Stimulated activated CD8-positive, alpha-beta memory T cell treated with anti-CD3 and anti-CD28 coated beads, Interleukin-4, amount 100 ng/mL, for 48 hours (primary cell): ENCODE measurements at regions not wholly inside any gene's neighbourhood (a gene's known extent, or its start where the extent isn't known, plus 50 kb on each side); places are given as distances from the start of the nearest gene placed in this dataset.
"Not testable (repeated sequence)": the region's sequence is repeated elsewhere in the genome, so short reads cannot be mapped to it uniquely, and the experiment has no call there.

ENCODE experiments used
- DNase-seq: peaks from one replicate; pipeline ENCODE4 v3.0.0-alpha.2; 2020

GRCh38 chr1:114260805-114261484 lies 107.3 kb upstream of the SYT6 start:
- DNase-seq, result no peak

- DNase-seq, result no peak
These were observed 106.0 kb upstream of the SYT6 start for GRCh38 chr1:114259511-114260160.

DNA sequence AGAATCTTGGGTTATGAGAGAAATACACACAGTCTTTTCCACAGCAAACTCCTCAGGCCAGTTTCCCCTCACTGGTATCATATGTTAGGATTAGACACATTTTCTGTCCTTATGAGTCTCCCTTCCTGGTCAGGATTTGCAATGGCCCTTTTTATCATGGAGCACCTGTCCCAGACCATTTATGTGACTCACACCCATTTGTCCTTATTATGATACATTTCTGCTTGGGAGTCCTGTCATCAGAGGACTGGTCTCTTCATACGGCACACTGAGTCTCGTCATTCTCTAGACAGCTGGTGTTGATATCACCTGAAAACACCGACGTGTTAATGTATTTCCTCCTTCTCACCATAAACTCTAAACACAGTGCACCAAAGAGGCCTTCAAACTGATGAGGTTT lies 105.0 kb upstream of the SYT6 start:
- no peak for DNase-seq

GRCh38 chr1:114258074-114258473 lies 104.4 kb upstream of the SYT6 start:
- DNase-seq, result no peak

DNA sequence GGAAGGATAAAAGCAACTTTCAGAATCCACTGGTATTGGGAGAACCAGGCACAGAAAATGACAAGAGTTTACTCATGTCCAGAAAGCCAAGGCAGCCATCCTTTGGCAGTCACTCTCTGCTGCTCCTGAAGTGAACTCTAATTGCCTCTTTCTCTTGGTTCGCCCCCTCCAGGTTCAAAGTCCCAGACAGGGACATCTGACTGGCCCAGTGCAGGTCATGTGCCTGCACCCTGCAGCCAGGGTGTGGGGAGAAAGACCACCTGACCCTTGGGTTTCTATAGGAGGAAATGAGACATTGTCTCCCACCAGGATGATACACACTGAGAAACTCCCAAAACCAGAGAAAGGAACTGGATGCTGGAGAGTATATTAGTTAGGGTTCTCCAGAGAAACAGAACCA lies 103.9 kb upstream of the SYT6 start:
- DNase-seq, result no peak

DNA sequence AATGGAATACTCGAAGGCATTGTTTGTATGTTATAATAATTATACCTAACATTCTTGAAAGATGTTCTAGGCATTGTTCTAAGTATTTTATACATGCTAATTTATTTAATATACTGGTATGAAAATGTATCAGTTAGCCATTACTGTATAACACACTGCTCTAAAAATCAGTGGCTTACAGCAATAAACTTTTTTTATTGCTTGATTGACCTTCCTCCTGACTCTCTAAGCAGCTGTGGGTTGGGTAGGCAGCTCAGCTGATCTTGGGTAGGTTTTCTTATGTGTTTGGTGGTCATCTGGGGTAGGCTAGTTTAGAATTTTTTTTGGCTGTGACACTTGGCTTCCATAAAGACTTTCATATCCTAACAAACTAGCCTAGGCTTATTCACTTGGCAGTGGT lies 100.2 kb upstream of the SYT6 start:
- no peak for DNase-seq

GRCh38 chr1:114251573-114251939 lies 97.9 kb upstream of the SYT6 start:
- DNase-seq, result no peak

DNA sequence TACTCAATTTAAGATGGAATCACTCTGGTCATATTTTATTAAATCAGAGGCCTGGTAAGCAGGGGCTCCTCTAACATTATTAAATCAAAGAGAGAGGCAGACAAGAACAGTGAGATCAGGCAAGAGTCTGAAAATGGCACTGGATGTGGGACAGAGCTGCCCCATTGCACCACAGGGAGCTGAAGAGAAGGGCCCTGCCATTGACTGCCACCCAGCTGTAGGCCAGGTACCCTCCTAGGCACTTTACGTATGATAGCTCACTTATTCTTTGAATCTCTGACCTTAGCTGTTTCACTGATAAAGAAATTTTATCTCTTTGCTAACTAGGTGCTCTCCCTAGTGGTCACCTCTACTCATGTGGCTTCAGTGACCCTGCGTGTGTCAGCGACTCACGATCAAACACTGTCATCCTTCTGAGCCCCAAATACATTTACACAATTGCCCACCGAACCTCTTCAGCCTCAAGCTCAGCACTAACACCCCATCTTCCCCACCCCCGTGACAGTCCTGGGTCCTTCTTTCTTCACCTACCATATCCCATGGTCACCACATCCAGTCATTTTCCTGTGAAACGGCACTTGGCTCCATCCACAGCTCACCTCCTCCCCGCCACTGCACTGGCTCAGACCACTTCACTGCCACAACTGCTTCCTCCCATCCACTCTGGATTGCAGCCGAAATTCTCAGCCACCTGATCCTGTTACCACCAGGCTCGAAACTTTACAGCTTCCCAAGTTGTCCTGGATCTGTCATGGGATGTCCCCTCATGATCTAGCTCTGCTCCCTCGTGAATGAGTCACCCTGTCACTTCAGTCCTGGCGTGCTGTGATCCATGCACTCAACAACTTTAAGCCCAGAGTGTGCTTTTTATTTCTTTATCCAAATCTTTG lies 97.3 kb upstream of the SYT6 start:
- DNase-seq, result no peak

- no peak for DNase-seq
These were observed 96.0 kb upstream of the SYT6 start for GRCh38 chr1:114249691-114250090.

DNA sequence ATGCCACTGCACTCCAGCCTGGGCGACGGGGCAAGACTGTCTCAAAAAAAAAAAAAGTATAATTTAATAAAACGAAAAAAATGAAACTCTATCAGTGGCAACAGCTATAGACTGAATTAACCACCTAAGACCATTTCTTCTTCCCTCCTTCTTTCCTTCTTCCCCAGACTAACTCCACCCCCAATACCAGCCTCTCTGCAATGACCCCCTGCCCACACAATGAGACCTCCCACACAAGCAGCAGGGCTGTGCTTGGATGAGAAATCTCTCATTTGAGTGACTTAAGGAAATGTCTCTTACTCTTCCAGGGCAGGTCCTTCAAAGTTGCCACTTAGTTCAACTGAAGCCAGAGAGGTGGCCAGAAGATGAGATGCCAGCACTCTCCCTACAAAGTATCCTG lies 94.5 kb upstream of the SYT6 start:
- DNase-seq, result no peak

DNA sequence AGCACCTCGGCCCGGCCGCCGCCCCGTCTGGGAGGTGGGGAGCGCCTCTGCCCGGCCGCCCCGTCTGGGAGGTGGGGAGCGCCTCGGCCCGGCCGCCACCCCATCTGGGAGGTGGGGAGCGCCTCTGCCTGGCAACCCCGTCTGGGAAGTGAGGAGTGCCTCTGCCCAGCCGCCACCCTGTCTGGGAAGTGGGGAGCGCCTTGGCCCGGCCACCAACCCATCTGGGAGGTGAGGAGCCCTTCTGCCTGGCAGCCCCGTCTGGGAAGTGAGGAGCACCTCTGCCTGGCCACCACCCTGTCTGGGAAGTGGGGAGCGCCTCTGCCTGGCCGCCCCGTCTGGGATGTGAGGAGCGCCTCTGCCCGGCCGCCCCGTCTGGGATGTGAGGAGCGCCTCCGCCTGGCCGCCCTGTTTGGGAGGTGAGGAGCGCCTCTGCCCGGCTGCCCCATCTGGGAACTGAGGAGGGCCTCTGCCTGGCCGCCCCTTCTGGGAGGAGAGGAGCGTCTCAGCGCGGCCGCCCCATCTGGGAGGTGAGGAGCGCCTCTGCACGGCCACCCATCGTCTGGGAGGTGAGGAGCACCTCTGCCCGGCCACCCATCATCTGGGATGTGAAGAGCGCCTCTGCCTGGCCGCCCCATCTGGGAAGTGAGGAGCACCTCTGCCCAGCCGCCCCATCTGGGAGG lies 89.0 kb upstream of the SYT6 start:
- not testable (repeated sequence) for DNase-seq

DNA sequence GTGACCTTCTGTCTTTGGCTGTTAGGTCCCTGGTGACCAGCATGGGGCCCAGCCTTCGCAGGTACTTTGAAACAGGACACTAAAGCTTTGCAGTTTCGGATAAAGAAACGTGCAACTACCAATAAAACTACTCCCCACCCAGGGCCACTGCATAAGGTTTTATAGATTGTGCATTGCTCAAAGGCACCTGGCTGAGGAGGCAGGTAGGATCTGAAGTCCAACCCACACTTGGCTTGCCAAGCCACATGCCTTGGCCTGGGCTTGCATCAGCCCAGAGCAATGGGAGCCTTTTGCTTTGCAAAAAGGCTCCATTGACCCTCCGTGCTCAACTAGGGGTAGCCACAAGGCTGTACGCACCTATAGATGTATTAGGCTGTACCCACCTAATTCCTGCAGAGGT lies 84.4 kb upstream of the SYT6 start:
- no peak for DNase-seq

DNA sequence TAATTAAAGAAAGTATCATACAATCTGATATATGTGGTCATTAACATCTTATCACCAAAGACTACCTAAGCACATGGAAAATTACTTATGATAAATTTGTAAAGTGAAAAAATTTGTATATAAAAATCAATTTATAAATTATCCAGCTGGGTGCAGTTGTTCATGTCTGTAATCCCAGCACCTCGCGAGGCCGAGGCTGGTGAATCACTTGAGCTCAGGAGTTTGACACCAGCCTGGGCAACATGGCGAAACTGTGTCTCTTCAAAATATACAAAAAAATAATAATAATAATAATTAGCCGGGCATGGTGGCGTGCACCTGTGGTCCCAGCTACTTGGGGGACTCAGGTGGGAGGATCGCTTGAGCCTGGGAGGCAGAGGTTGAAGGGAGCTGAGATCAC lies 82.8 kb upstream of the SYT6 start:
- no peak for DNase-seq

DNA sequence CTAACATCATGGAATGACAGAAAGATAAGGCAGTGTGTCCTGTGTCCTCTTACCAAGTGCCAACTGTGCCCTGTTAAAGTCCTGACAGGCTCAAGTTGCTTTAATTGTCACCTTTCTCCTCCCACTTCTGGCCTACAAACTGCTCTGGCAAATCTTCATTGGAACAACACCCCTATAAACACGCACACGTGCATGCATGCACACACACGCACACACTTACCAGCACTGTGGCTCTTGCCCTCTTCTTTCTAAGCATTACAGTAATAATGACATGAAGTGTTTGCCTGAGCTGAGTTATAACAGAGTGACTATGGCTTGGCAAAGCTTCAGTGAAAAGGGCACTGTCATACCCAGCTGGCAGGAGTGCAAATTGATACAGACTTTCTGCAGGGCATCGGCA lies 82.3 kb upstream of the SYT6 start:
- no peak for DNase-seq

GRCh38 chr1:114235281-114235680 lies 81.6 kb upstream of the SYT6 start:
- DNase-seq, result no peak

- no peak for DNase-seq
These were observed 80.9 kb upstream of the SYT6 start for GRCh38 chr1:114234408-114235124.

GRCh38 chr1:114232691-114233090 lies 79.0 kb upstream of the SYT6 start:
- DNase-seq, result no peak

- no peak for DNase-seq
These were observed 77.6 kb upstream of the SYT6 start for GRCh38 chr1:114231301-114231700.

GRCh38 chr1:114229368-114229767 lies 75.7 kb upstream of the SYT6 start:
- no peak for DNase-seq

- DNase-seq, result no peak
These were observed 73.4 kb upstream of the SYT6 start for GRCh38 chr1:114227059-114227458.

DNA sequence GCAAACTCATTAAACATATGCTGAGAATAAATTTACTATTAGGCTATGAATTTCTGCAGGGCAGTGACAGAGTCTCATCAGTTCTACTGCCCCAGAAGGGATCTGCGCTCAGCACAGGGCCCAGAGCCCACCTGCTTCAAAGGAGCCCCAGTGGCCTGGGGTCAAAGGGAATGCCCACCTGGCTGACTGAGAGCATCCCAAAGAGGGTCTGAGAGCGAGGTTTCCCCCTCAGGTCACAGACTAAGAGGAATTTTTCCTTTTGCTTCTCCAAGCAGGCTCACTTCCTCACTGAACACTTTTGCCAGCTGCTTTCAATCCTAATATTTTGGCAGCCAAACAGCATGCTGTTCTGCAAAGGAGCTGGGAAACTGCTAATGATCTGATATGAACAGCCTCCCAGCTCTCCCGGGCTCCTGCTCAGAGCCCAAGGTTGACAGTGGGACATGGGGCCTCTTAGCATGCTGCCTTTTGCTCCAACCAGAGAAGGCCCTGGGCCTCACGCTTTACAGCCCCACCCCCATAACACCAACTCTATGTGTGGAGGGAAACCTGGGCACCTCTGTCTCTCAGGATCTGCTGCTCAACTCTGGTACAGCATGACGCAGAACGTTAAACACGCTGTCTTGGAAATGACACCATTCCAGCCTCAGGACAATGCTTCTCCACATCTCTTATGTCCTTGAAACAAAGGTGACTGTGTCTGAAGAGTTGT lies 70.7 kb upstream of the SYT6 start:
- DNase-seq, result no peak

- no peak for DNase-seq
These were observed 69.3 kb upstream of the SYT6 start for GRCh38 chr1:114222920-114223319.
